Retinal pigment epithelial cell (primary cell): ENCODE measurements at regions not wholly inside any gene's neighbourhood (a gene's known extent, or its start where the extent isn't known, plus 50 kb on each side); places are given as distances from the start of the nearest gene placed in this dataset.

Experiments
- DNase-seq: peaks from one replicate; pipeline ENCODE4 v3.0.0-alpha.2; 2010; ENCODE audit warnings: low read depth
- H3K4me3 ChIP-seq: 2 replicates; pipeline ENCODE4 v1.5.1; 2011; ENCODE audit warnings: mild to moderate bottlenecking, low read length, control low read depth, moderate library complexity
- CTCF ChIP-seq: conservative IDR thresholded peaks from 2 replicates; pipeline ENCODE4 v1.5.1; 2011; ENCODE audit warnings: low read depth, low read length, control low read depth, inconsistent platforms

GRCh38 chr3:170707899-170708298 is 122.0 kb upstream of the SLC7A14 start:
- H3K4me3 ChIP-seq = no peak overlapping the region
- no peak for TF ChIP-seq CTCF

GRCh38 chr3:170705131-170705530 is 119.3 kb upstream of the SLC7A14 start:
- no peak for TF ChIP-seq CTCF
- H3K4me3 ChIP-seq = no peak overlapping the region
- no peak for DNase-seq

More at GRCh38 chr3:170707899-170708298, 122.0 kb upstream of the SLC7A14 start:
- no peak for DNase-seq

GRCh38 chr3:170703121-170703588 is 117.3 kb upstream of the SLC7A14 start:
- no peak overlapping the region for H3K4me3 ChIP-seq
- peak; percentile 43 for DNase-seq
- no peak for TF ChIP-seq CTCF

GRCh38 chr3:170701696-170702678 is 116.1 kb upstream of the SLC7A14 start:
- no peak for TF ChIP-seq CTCF
- H3K4me3 ChIP-seq = no peak overlapping the region
- DNase-seq = no peak

- TF ChIP-seq CTCF = no peak
- DNase-seq = no peak
- H3K4me3 ChIP-seq = no peak overlapping the region
Observed at GRCh38 chr3:170700054-170700404, 114.2 kb upstream of the SLC7A14 start.

- DNase-seq = no peak
Observed at GRCh38 chr3:170699158-170700053, 113.5 kb upstream of the SLC7A14 start.

More at GRCh38 chr3:170699158-170700053, 113.5 kb upstream of the SLC7A14 start:
- no peak overlapping the region for H3K4me3 ChIP-seq
- no peak for TF ChIP-seq CTCF
